ENCODE measurements at regions not wholly inside any gene's neighbourhood (a gene's known extent, or its start where the extent isn't known, plus 50 kb on each side); places are given as distances from the start of the nearest gene placed in this dataset.

GRCh38 chrX:96311366-96311765, 373.3 kb upstream of the DIAPH2 start:
- DNase-seq (ENCODE audit: low spot score) = no peak

DNA sequence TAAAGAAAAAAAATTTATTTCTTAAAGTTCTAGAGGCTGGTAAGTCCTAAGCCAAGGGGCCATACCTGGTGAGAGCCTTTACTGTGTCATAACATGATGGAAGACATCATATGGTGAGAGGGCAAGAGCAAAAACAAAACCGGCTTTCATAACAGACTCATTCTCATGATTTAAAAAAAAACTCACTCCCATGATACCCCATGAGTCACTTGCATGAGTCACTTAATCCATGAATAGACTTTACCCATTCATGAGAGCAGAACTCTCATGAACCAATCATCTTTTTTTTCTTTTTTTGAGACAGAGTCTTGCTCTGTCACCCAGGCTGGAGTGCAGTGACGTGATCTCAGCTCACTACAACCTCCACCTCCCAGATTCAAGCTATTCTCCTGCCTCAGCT, 369.7 kb upstream of the DIAPH2 start:
- no peak for DNase-seq (ENCODE audit: low spot score)

DNA sequence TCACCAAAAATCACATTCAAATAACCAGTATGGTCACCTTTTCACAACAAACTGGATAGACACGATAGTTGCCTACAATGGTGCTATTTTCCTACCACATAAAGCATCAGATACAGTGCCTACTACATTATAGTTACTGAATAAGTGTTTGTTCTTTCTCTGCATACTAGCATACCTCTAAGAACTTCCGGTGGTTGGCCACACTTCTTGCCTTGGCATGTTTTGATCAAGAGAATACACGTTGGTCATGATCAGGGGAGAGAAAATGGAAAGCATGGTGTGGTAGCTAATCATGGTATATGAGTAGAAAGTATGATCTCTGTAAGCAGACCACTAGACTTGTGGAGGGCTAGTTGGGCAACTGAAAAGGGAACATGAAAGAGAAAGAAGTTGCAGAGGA, 322.8 kb upstream of the DIAPH2 start:
- no peak for DNase-seq (ENCODE audit: low spot score)

DNA sequence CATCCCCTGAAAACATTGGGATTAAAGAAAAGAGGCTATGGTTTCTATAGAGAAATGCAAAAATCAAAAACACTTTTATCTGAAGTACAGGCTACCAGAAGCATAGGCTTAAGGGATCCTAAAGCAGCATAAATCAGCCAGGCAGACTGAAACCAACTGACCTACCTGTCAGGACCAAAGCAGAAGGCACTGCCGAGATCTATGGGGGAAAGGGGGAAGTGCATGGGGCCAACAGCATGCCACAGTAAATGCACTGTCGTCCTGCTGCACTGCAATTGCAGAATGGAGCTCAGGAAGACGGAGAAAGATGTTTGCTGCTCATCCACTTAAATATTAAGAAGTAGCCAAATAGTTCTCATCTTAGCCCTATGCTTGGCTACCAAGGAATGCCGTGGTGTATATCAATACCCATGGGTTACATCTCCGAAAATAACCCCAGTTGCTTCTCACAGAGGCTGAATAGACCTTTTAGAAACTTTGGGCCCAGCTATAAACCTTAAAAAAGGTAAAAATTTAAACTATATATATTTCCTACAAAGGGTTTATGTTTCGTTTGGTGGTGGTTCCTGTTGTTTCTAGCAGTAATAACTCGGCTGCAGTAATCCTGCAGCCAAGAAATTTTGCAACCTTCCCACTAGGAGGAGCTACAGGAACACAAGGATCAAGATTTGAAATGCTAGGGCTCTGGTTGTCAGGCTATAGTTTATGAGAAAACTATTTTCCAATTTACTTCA, 312.2 kb upstream of the DIAPH2 start:
- no peak for DNase-seq (ENCODE audit: low spot score)

DNA sequence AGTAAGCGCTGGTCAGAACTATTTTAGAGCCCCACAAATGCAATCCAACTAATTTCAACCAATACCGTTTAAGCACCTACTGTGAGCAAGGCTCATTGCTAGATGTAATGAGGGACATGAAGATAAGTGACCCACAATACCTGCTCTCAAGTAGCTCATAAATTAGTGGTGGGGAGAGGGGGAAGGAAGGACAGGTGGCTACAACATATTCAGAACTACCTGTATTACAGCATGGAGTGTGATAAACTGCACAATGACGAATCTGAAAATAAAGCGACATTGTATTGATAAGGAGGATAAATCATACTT, 311.6 kb upstream of the DIAPH2 start:
- no peak for DNase-seq (ENCODE audit: low spot score)

GRCh38 chrX:96376266-96376665, 308.4 kb upstream of the DIAPH2 start:
- no peak for DNase-seq (ENCODE audit: low spot score)

DNA sequence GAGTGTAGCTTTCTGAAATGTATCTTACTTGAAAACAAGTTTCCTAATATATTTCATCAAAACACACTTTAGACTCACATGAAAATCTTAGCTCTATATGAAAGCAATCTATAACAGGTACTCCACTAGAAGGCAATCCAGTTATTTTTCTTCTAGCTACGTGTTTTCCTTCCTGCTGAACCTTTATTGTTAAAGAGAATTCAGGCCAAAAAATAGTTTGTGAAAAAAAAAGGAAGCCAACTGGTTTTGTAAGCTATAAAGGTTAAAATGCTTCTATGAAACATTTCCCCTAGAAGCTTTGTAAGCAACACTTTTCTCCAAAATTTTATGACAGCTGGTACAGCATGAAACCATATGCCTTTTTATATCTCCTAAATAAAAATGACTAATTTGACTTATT, 304.7 kb upstream of the DIAPH2 start:
- no peak for DNase-seq (ENCODE audit: low spot score)

- DNase-seq (ENCODE audit: low spot score) = no peak
Measured at GRCh38 chrX:96382018-96382417, 302.6 kb upstream of the DIAPH2 start.

DNA sequence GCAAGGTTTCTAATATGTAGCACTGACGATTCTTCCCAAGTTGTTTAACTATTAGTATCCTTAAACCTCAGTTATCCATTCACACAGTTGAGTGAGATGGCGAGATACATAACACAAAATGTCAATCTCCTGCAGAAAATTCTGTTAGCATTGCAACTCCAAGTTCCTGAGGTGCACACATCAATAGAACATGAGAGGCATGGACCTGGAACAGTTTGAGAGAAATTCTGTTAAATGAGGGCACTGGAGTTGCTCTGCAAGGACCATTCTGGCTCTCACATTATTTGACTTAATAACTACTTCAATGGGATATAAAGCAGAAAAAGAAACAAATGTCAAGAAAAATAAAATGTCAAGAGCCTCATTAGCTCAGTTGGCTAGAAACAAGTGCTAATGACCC, 301.2 kb upstream of the DIAPH2 start:
- DNase-seq (ENCODE audit: low spot score) = no peak

- DNase-seq (ENCODE audit: low spot score) = no peak
Measured at GRCh38 chrX:96386325-96386724, 298.3 kb upstream of the DIAPH2 start.

DNA sequence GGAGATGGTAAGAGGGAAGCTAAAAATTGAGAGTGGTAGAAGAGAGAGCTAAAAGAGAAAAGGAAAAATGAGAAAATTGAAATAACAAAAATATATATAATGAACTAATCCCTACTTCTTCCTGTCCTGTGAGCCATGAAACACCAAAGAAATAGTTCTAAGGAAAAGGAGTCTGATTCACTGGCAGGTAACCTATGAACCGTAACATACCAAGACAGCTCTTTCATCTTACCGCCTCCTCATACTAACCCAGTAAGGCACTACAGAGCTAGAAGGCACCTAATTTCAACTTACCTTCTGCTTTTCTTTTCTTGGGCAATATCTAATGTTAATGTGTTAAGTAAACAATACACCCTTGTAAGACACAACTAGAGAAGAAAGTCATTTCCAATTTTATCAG, 297.7 kb upstream of the DIAPH2 start:
- DNase-seq (ENCODE audit: low spot score) = no peak

GRCh38 chrX:96387801-96388200, 296.8 kb upstream of the DIAPH2 start:
- DNase-seq (ENCODE audit: low spot score) = no peak

GRCh38 chrX:96389281-96390047, 295.2 kb upstream of the DIAPH2 start:
- no peak for DNase-seq (ENCODE audit: low spot score)

DNA sequence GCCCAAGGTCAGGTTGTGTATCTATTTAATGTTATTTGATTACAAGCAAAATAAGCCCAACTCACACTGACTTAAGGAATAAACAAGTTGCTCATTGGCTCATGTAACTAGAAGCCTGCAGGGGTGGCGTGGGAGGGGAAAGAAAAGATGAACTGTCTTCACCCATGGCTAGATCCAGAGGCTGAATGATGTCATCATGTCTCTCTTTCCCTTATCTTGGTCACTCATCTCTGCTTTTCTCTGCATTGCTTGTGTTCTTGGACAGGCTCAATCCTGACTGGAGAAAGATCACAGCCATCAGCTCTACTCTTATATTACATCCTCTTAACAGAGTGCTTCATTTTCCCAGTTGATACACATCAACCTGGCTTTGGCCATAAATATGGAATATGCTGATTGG, 290.0 kb upstream of the DIAPH2 start:
- DNase-seq (ENCODE audit: low spot score) = no peak

DNA sequence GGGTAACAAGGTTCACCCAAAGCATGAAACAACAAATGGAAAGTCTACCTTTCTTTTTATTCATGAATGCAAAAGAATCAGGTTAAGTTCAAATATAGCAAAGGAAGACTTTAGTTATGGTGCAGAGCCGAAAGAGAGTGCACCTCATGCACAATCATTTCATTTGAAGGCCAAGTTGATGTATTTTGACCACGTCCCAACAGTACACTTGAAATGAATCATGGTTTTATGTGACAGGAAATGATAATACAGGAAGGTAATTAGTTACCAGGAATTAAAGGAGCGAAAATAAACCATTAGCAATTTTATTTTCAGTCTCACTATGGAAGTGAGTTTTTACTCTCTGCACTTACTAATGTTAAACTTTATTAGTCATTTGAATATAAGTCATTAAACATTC, 281.2 kb upstream of the DIAPH2 start:
- no peak for DNase-seq (ENCODE audit: low spot score)

GRCh38 chrX:96405842-96406241, 278.8 kb upstream of the DIAPH2 start:
- no peak for DNase-seq (ENCODE audit: low spot score)

DNA sequence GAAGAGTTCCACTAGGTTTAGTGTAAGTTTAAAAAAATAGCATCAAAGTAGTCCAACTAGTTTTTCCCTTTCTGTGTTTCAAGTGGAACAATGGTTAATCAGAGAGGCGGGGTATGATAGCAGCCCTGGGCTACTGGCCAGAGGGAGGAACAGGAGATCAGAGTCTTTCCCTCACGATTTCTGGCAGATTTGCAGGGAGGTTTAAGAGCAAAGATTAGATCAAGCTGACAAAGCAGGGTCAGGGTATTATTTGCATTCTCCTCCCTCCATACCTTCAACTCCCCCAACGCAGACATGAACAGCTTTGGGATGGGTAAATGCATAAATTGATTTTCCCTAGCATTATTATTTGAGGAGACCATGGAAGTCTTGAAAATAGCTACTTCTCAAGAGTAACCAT, 277.6 kb upstream of the DIAPH2 start:
- DNase-seq (ENCODE audit: low spot score) = peak; percentile 74

DNA sequence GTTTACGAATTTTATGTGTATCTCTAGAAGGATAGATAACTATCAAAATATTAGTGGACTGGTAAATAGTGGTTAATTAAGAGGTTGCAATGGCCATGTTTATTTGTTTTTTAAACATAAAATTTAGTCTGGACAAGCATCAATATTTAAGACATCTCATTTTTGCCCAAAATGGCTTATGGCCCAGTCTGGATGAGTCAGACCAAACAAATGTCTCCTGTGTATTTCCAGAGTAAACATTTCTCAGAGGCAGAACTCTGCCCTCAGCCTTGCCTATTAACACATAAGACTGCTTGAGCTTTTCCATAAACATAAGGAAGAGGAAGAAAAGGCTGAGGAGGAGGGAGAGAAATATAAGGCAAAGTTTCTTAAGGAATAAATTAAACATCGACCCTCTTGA, 277.1 kb upstream of the DIAPH2 start:
- peak; percentile 59 for DNase-seq (ENCODE audit: low spot score)

DNA sequence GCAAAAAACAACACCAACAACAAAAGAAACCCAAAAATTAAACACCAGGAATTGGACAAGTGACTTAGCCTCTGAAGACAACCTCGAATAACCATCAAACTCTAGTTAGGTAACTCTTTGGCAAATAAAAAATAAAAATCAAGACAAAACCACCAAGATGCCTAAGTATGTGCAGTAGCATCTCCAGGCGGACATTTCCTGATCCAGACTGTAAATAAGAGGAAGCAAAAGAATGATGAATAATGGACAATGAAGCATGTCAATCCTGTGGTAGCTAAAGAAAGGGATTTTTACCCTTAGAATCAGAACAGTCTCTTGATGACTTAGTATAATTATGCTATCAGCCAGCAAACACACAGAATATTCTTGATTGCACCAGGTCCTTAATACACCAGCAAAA, 276.7 kb upstream of the DIAPH2 start:
- DNase-seq (ENCODE audit: low spot score) = no peak

DNA sequence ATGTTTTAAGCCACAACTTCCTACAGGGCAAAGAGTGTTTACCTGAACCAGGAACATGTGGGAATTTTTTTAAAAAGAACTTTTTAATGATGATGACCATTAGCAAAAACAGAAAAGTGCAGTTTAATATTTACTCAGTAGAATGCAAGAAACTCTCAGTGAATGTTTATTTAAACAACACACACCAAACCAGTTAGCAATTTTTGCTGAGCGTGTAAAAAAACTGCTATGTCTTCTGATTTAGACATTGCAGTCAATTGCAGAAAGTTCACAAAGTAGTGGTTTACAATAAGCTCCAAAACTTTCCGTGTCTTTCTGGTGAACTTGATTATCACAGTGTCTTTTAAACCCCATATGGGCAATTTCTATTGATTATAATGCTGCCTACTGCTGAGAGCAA, 273.7 kb upstream of the DIAPH2 start:
- DNase-seq (ENCODE audit: low spot score) = no peak

DNA sequence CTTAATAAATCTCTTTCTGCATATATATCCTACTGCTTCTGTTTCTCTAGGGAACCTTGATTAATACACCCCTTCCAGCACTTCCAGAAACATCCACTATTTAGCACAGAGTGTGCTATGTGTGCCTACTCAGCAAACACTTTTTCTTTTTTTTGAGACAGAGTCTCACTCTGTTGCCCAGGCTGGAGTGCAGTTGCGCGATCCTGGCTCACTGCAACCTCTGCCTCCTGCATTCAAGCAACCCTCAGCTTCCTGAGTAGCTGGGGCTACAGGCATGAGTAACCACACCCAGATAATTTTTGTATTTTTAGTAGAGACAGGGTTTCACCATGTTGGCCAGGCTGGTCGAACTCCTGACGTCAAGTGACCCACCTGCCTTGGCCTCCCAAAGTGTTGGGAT, 266.9 kb upstream of the DIAPH2 start:
- DNase-seq (ENCODE audit: low spot score) = no peak

GRCh38 chrX:96424007-96424406, 260.6 kb upstream of the DIAPH2 start:
- DNase-seq (ENCODE audit: low spot score) = no peak

- no peak for DNase-seq (ENCODE audit: low spot score)
Measured at GRCh38 chrX:96425200-96425599, 259.4 kb upstream of the DIAPH2 start.

Data from mucosa of gallbladder (tissue), 1 donor.